ENCODE measurements at regions not wholly inside any gene's neighbourhood (a gene's known extent, or its start where the extent isn't known, plus 50 kb on each side); places are given as distances from the start of the nearest gene placed in this dataset.
"Not testable (repeated sequence)": the region's sequence is repeated elsewhere in the genome, so short reads cannot be mapped to it uniquely, and the experiment has no call there.

GRCh38 chr5:87105577-87105976 lies 162.1 kb upstream of the RASA1 start:
- DNase-seq: no peak

- no peak for DNase-seq
These were observed 157.9 kb upstream of the RASA1 start for GRCh38 chr5:87109746-87110145.

GRCh38 chr5:87110721-87111120 lies 157.0 kb upstream of the RASA1 start:
- DNase-seq: no peak

- DNase-seq: no peak
These were observed 153.8 kb upstream of the RASA1 start for GRCh38 chr5:87113861-87114260.

- no peak for DNase-seq
These were observed 153.1 kb upstream of the RASA1 start for GRCh38 chr5:87114631-87115030.

GRCh38 chr5:87115839-87116364 lies 151.8 kb upstream of the RASA1 start:
- no peak for DNase-seq

GRCh38 chr5:87116825-87117512 lies 150.7 kb upstream of the RASA1 start:
- no peak for DNase-seq

GRCh38 chr5:87119588-87119987 lies 148.1 kb upstream of the RASA1 start:
- no peak for DNase-seq

GRCh38 chr5:87120518-87121303 lies 147.0 kb upstream of the RASA1 start:
- no peak for DNase-seq

GRCh38 chr5:87121304-87122150 lies 146.2 kb upstream of the RASA1 start:
- DNase-seq: no peak

- no peak for DNase-seq
These were observed 145.3 kb upstream of the RASA1 start for GRCh38 chr5:87122151-87122977.

- DNase-seq: no peak
These were observed 141.9 kb upstream of the RASA1 start for GRCh38 chr5:87125766-87126165.

GRCh38 chr5:87126869-87127268 lies 140.8 kb upstream of the RASA1 start:
- DNase-seq: no peak

GRCh38 chr5:87127426-87127825 lies 140.3 kb upstream of the RASA1 start:
- no peak for DNase-seq

- no peak for DNase-seq
These were observed 139.6 kb upstream of the RASA1 start for GRCh38 chr5:87127956-87128687.

GRCh38 chr5:87129046-87129445 lies 138.6 kb upstream of the RASA1 start:
- no peak for DNase-seq

- DNase-seq: no peak
These were observed 135.0 kb upstream of the RASA1 start for GRCh38 chr5:87132696-87133095.

- not testable (repeated sequence) for DNase-seq
These were observed 133.2 kb upstream of the RASA1 start for GRCh38 chr5:87134513-87134912.

- no peak for DNase-seq
These were observed 131.6 kb upstream of the RASA1 start for GRCh38 chr5:87136096-87136495.

GRCh38 chr5:87136733-87137132 lies 130.9 kb upstream of the RASA1 start:
- DNase-seq: no peak

- no peak for DNase-seq
These were observed 130.4 kb upstream of the RASA1 start for GRCh38 chr5:87137283-87137682.
